NCI-H146 treated with DMSO at 0.1 percent for 48 hours (cell line): ENCODE measurements at regions not wholly inside any gene's neighbourhood (a gene's known extent, or its start where the extent isn't known, plus 50 kb on each side); places are given as distances from the start of the nearest gene placed in this dataset.
"Not testable (repeated sequence)": the region's sequence is repeated elsewhere in the genome, so short reads cannot be mapped to it uniquely, and the experiment has no call there.

Source experiments
- DNase-seq: peaks from one replicate; lab custom pipeline; 2025; ENCODE audit not compliant: unreplicated experiment; lab: John Stamatoyannopoulos, UW

DNA sequence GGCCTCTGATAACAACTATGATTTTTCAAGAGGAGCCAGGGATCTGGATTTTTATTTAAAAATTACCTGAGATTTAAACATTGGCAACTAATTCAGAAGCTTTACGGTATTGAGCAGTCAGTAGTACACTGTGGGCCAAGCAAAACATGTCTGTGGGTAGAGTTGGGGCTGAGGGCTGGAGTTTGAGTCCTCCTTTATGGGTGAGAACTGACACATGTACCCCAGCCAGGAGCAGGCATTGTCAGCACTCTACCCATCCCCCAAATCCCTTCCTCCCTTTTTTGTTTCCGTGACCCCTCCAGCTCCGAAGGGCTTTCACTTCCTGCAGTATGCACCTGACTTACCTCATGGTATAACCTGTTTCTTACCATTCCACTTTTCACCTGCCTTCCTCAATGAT is 131.4 kb downstream of the SNX5 start:
- DNase-seq: no peak

DNA sequence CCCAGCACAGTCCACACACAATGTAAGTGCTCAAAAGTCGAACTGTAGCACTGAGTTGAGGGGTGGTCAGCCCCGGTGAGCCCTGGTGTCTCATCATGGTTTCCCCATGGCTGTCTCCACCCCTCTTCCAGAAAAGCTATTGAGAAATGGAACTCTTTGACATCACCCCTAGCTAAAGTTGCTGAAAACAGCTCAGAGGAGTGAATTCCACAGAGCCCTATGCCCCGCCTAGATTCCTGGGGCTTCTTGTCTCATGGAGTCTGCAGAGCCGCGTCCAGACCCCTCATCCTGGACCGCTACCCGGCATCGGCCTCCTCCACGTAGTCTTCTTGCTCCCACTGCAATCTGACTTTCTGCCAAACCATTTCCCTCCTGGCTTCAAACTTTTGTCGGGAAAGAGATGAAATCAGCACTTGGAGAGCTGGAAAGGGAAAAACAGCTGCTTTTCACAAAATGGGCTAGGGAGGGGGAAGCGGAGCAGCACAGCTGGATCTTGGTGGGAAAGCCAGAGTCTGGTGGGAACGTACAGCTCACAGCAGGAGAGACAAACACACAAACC is 132.2 kb downstream of the SNX5 start:
- DNase-seq: no peak

DNA sequence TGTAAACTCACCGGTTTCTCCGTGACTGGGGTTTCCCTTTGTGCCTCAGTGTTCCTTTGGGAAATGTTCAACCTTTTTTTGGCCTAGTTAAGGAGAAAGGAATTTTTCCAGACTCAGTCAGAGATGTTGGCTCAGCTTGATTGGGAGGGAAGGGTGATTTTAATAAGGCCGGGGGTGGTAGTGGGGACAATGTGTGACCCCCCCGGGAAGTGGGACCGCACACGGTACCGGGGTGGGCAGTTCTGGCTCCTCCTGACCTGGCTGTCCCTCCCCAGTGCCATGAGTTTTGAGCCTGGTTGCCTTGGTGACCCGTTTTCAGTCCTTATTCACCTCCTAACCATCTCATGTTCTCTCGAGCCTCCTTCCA is 132.7 kb downstream of the SNX5 start:
- no peak for DNase-seq

DNA sequence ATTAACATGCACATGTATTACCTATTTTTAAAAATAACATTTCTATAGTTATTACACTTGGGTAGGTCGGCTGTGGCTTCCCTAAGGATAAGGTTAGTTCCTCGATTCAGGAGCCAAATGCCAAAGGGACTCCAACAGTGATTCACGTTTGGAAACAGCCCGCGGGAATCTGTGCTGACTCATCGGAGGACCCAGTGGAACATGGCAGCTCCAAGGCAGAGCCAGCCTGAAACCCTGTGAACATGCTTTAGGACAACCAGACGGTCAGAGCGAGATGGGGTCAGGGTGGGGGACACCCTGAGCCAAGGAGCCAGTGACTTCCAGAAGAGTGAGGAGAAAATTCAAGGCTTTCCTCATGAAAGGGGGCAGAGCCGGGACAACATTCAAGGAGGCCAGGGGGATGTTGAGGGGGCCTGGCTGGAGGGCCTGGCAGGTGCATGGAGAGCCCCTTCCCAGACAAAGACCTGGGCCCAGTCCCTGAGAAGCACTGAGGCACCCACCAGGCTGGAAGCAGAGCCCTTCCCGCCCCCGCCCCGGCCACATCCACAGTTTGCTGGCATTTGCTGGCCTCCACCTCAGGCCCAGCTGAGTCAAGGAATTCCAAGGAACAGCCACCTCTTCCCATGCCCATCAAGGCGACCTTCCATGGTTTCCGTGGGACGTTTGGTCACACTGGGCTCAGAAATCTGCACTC is 133.2 kb downstream of the SNX5 start:
- no peak for DNase-seq

DNA sequence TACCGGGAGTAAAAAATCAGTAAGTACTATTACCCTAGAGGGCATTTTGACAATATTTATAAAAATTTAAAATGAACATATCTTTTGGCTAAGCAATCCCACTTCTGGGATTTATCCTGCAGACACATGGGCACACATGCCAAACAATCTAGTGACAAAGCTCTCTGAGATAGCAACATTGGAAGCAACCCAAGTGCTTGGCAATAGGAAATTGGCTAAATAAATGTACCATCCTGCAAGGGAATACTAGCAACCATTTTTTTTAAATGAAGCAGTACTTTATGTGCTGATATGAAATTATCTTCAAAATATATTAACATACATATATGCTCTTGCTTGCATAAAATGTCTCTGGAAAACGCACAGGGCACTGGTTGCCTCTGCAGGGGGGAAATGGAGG is 133.8 kb downstream of the SNX5 start:
- no peak for DNase-seq

DNA sequence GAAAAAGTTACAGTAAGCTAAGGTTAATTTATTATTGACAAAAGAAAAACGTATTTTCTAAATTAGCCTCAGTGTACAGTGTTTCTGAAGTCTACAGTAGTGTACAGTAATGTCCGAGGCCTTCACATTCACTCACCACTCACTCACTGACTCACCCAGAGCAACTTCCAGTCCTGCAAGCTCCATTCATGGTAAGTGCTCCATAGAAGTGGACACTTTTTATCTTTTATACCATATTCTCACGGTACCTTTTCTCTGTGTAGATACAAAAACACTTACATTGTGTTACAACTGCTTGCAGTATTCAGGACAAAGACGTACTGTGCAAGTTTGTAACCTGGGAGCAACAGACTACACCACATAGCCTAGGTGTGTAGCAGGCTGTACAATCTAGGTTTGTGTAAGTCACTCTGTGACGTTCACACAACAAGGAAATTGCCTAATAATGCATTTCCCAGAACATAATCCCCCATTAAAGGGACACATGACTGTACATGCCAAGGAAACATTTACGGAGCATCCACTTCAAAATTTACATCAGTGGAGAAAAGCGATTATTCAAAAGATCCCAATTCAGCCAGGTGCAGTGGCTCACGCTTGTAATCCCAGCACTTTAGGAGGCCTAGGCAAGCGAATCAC is 133.4 kb downstream of the BANF2 start:
- no peak for DNase-seq

DNA sequence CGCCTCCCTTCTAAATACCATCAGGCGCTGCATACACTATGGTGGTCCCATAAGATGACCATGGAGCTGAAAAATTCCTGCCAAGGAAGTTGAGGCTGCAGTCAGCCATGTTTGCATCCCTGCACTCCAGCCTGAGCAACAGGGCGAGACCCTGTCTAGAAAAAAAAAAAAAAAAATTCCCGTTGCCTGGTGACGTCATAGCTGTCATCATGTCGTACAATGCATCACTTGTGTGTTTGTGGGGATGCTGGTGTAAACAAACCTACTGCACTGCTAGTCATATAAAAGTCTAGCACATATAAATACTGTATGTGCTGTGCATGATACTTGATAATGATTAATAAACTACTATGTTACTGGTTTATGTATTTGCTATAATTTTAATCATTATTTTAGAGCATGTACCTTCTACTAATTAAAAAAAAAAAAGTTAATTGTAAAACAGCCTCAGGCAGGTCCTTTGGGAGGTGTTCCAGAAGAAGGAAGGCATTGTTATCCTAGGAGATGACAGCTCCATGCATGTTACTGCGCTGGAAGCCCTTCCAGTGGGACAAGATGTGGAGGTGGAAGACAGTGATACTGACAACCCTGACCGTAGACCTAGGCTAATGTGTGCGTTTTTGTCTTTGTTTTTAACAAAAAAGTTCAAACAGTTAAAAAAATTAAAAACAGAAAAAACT is 132.6 kb downstream of the BANF2 start:
- no peak for DNase-seq

DNA sequence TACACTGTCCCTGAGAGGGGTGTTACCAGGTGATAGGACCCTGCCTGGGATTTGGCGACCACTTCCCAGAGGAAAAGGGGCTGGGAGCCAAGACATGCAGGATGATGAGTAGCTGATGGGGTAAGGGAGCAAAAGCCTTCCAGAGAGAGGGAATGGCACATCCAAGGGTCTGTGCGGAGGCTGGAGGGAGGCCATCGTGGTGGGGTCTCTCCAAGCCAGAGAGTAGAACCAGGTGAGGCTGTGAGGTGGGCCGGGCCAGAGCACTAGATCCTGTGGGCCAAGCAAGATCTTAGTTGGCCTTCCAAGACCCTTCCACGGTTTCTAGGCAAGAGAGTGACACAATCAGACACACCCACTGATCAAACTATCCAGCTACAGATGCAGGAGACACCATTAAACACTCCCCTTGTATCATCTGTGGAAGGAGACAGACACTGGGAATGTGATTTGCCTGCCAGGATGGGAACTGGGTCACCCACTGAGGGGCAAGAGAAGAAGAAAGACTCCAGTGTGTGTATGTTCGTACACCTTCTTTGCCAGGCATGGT is 128.9 kb downstream of the BANF2 start:
- DNase-seq: no peak

DNA sequence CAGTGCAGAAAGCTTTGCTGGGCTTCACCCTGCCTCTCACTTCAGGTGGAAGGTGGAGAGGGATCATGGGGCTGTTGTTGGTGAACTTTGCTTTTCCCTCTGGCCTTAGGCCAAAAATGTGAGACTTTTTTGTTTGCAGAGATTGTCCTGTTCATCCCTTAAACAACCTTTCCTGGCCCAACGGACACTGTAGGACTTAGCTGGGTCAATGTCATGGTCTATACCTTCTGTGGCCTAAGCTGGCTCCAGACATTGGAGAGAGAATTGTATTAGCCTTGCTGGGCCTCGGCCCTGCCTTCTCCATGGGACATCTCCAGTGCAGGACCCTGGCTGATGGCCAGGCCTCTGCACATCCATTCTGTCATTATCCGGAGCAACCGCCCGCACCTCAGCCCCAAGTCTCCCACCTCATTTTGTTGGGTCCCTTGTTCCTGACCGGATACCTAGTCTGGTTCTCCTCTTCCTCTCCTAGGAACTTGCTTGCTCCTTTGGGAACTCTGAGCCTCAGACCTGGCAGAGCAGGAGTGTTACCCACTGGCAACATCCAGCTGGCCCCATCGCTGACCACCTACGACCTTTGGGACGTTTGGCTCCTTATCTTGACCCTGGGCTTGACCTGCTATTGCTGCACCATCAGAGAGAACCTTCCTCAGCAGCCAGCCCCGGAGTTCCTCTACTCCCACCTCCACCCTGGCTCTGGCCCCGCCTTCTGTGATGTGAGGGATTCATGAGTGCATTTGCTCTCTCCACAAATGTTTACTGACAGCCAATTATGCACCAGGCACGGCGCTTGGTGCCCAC is 128.2 kb downstream of the BANF2 start:
- DNase-seq: no peak

DNA sequence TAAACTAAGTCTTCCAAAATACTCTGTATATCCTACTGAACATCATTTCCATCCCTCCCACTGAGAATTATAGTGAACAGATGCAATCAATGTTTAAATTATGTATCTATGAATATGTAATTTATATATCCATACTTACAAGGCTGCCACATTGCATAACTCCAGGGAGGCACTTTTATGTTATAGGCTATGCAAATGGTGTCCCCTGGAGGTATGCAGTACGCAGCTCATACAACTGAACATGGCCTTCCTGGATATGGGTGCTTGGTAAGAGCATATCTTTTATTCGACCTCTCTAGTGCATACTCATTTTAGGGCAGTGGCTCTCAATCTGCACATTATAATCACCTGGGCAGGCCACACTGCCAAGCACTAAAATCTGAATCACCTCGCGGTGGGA is 127.3 kb downstream of the BANF2 start:
- DNase-seq: no peak

DNA sequence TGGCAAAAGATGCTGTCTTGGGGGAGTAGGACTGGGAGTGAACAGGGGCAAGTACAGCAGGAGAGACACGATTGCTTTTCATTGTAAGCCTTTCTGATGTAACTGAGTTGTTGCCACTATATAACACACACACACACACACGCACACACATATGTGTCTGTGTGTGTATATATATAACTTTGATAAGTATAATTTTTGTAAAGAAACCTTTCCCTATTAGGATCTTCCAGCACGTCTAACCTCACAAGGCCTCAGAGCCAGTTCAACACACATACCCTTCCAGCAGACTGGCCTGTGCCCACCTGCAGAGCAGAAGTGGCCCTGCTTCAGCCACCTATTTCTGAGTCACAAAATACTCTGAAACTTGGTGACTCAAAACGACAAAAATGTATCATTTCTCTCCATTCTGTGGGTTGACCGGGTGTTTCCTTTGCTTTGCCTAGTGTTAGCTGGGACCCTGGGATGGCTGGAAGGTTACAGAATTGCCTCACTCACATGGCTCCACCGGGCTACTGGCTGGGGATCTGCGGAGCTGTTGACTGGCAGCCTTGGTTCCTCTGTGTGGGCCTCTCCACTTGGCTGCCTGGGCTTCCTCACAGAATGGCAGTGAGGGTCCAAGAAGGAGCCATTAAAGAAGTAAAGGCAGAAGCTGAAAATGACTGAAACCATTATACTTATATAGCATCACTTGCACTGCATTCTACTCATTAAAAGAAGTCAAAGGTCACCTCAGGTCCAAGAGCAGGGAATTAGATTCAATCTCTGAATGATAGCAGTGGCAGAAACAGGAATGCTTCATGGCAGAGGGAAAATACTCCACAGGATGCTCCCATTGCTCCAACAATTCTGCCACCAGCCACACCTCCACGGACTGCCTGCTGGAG is 126.4 kb downstream of the BANF2 start:
- DNase-seq: no peak

DNA sequence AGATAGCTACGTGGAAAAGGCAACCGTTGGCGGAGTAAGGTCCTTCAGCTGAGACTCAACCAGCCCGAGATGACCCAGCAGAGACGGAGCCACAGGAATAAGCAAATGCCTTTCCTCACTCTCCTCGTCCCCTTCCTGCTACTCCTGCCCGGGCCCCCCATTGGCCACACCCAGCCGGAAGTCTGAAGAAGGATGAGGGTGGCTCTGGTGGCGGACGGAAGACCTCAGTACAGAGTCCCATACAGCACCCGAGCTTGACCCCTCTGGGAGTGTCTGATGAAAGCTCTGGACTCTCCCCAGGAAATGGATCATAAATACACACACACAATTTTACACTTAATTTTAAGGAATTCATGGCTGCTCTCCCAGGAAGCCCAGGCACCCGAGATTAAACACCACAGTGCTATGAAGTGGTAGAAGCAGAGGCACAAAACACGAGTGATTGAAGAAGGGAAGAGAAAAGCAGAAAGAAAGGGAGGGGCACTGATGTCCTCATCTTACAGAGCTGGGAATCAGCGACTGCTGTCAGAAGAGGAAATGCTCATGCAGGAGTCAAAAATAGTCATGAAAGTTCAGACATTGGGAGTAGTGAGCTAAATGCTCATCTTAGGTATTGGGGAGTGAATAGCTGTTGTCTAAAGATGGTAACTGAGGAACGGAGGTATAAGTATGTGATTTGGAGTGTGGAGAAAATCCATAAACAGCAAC is 125.6 kb downstream of the BANF2 start:
- no peak for DNase-seq

DNA sequence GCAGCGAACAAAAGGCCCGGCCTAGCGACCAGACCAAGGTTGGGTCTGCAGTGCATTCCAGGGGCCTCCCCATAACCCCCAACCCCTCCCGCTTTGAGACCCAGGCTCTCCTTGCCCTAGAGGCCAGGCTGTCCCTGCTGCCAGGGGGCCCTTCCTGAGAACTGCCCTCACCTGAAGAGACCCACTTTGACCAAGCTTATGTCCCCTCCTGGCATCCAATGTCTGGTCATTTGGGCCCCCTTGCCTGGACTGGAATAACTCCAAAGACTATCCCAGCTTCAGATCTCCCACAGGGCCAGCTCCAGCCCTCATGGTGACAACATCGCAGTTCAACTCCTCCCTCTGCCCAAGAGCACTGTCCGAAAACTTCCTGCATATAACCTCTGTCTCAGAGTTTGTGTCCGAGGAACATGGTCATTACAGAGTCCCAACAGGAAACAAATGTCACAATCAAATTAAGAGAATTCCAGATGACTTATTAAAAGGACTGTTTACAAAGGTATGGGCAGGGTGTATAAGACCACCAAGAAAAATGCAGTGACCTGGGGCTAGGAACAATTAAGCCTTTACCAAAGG is 125.0 kb downstream of the BANF2 start:
- DNase-seq: no peak

DNA sequence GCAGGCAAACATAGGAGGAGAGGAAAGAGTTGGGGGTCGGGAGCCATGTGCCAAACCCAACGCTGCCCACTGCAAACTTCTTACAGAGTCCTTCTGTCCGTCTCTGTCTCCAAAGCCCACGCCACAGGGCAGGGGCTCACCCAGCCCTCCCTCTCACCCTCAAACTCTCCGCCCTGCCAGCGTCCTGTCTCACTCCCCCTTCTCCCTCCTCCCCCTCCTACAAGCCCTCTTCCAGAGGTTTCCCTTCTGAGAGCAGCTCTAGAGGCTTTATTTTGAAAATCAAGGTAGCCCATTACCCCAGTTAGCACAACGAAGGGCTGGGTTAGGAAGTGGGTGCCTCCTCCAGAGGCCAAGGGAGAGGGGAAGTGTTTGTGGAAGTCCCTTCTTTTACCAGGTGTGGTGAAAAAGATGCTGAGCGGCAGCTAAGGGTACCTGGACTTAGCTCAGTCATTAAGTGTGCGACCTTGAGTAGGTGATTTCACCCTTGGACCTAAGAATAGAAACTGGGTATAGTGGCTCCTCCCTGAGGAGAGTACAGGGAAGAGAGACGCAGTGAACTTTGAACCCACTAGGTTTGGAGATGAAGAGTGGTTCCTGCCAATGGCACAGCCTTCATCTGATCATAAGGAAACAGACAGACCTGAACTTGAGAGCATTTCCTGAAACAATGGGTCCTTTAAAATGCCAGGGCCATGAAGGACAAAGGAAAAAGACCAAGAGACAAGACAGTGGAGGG is 123.8 kb downstream of the BANF2 start:
- no peak for DNase-seq

DNA sequence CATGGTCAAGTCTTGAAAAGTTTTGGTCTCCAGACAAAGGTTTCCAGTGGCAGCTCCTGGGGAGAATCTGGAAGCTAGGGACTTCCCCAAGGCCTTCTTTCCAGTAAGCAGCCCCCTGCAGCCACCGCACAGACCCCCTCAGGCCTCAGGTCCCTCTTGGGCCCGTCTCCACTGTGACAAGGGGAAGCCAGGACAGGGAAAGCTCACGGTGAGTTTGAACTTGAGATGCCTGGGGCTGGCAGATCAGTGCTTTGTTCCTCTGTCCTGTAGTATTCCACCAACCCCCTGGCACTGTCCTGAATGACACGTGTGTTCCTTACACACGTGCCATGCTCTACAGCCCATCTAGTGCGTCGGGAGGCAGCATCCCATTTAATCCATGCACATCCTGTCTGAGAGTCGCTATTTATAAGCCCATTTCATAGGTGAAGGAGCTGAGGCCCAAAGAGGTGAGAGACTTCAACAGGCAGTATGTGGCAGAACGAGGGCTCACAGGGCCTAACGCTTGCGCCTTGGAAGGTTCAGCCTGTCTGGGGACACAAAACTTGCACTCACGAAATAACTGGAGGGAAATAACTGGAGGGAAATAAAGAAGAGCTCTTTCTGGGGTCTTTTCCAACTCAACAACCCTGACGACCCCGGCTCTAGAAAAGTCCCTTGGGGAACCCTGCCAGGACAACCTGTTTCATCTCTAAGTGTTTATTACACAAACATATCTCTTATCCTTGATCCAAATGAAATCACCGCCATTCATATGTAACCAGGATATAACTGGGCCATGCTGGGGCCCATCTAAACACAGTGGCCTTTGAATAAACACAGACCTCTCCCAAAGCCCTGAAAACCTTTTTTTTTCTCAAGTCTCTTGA is 123.0 kb downstream of the BANF2 start:
- DNase-seq: no peak

DNA sequence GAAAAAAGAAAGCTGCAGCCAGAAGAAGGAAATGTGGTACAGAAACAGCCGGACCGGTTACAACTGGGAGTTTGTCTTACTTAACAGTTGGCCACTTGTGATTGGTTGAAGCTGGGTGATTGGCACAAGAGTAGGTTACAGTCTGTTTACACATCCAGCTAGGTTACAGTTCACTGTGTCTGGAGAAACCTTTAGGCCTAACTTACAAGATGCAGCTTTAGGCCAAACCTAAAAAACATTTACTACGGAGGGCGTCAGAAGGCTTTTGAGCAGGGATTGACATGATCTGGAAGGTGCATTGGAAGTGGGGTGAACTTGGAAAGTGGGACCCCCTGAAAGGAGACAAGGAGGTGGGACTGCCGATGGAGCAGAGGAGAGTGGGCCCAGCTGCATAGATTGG is 122.3 kb downstream of the BANF2 start:
- no peak for DNase-seq

DNA sequence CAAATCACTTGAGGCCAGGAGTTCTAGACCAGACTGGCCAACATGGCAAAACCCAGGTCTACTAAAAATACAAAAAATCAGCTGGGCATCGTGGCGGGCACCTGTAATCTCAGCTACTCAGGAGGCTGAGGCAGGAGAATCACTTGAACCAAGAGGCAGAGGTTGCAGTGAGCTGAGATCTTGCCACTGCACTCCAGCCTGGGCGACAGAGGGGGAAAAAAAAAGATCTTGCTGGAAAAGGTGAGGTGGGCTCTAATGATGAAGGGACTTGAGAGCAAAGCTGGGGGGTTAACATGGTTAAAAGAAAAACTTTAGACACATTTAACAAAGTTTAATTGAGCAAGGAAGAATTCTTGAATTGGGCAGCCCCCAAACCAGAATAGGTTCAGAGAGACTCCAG is 121.8 kb downstream of the BANF2 start:
- DNase-seq: not testable (repeated sequence)
